GM12878 (cell line): ENCODE measurements at regions not wholly inside any gene's neighbourhood (a gene's known extent, or its start where the extent isn't known, plus 50 kb on each side); places are given as distances from the start of the nearest gene placed in this dataset.

Source experiments
- ATAC-seq: fragments of 200-7000 bp; cut with Tn5 transposase; 3 replicates; pipeline ENCODE4 v1.9.1; 2020; ENCODE audit warnings: mild to moderate bottlenecking, moderate library complexity
- BruUV-seq: library from RNA; stranded (reverse); fragments of 400-500 nt; replicated peaks from 2 replicates; lab custom pipeline; 2021; lab: Mats Ljungman, UMichigan
- CTCF ChIA-PET: fragments of 300-600 bp; sonication (Branson Sonifier 250); formaldehyde crosslinking; extraction: SDS; loops from one replicate; lab custom pipeline; 2021; ENCODE audit warnings: inconsistent platforms; lab: Yijun Ruan, JAX
- POLR2A ChIA-PET: fragments of 350-600 bp; formaldehyde crosslinking; extraction: SDS; loops from one replicate; lab custom pipeline; 2021; ENCODE audit warnings: inconsistent platforms; lab: Charles Lee
- RAD21 ChIA-PET: fragments of 300-600 bp; sonication (Branson Sonifier 250); formaldehyde crosslinking; loops from one replicate; lab custom pipeline; 2023; ENCODE audit warnings: antibody characterized with exemption; ENCODE audit not compliant: unreplicated experiment; lab: Charles Lee
- SMC1A ChIA-PET: fragments of 300-600 bp; sonication (Branson Sonifier 250); formaldehyde crosslinking; loops from one replicate; lab custom pipeline; 2023; ENCODE audit not compliant: unreplicated experiment, uncharacterized antibody; lab: Charles Lee
- DNase-seq: peaks from one replicate; pipeline ENCODE4 v3.0.0-alpha.2; 2011; ENCODE audit warnings: low read depth, low spot score
- FAIRE-seq: peaks from 3 replicates; lab custom pipeline; 2011; peaks lifted over from hg19 to GRCh38; lab: Jason Lieb, UNC
- H2AFZ ChIP-seq: 2 replicates; pipeline ENCODE4 v1.6.0; 2011; ENCODE audit warnings: low read depth, low read length, control low read depth; ENCODE audit not compliant: control insufficient read depth
- H3K27ac ChIP-seq: 2 replicates; pipeline ENCODE4 v1.5.1; 2011; ENCODE audit warnings: control low read depth; ENCODE audit not compliant: control insufficient read depth, insufficient read depth
- H3K27me3 ChIP-seq, 2 experiments: replicated peaks in 1 of 2; 2 replicates each; pipeline versions ENCODE4 v1.6.0 to v1.6.1; 2011; ENCODE audit warnings: low read length in 1 of 2; ENCODE audit not compliant: control insufficient read depth in 2 of 2, insufficient read depth in 2 of 2
- H3K36me3 ChIP-seq, 2 experiments: 2 replicates each; pipeline ENCODE4 v1.5.1; 2011; ENCODE audit warnings: low read length in 1 of 2; ENCODE audit not compliant: control insufficient read depth in 2 of 2, insufficient read depth in 2 of 2
- H3K4me1 ChIP-seq: 2 replicates; pipeline ENCODE4 v1.6.1; 2011; ENCODE audit warnings: mild to moderate bottlenecking, low read length, moderate library complexity, mixed read lengths; ENCODE audit not compliant: control insufficient read depth, insufficient read depth
- H3K4me2 ChIP-seq: 2 replicates; pipeline ENCODE4 v1.6.0; 2011; ENCODE audit warnings: control low read depth; ENCODE audit not compliant: control insufficient read depth, insufficient read depth
- H3K4me3 ChIP-seq: fragments of 200-600 bp; sonication (generic); 2 replicates; pipeline ENCODE4 v1.5.1; 2016
- H3K79me2 ChIP-seq: 2 replicates; pipeline ENCODE4 v1.6.0; 2011; ENCODE audit warnings: low read length; ENCODE audit not compliant: control insufficient read depth, insufficient read depth
- H3K9ac ChIP-seq: 2 replicates; pipeline ENCODE4 v1.8.0; 2011; ENCODE audit warnings: low read length, control low read depth, mixed read lengths; ENCODE audit not compliant: control insufficient read depth, insufficient read depth
- H3K9me3 ChIP-seq: replicated peaks from 3 replicates; pipeline ENCODE4 v1.5.1; 2011; ENCODE audit warnings: mild to moderate bottlenecking, low read length; ENCODE audit not compliant: control insufficient read depth, insufficient read depth
- H4K20me1 ChIP-seq: 2 replicates; pipeline ENCODE4 v1.6.0; 2011; ENCODE audit not compliant: control insufficient read depth, insufficient read depth
- CBX5 ChIP-seq: sonication (generic); IDR thresholded peaks from 2 replicates; pipeline ENCODE4 v1.6.1; 2016; ENCODE audit warnings: low read depth, moderate library complexity, mild to moderate bottlenecking, inconsistent platforms
- CHD4 ChIP-seq: fragments of 200-600 bp; sonication (generic); IDR thresholded peaks from 2 replicates; pipeline ENCODE4 v1.6.1; 2016; ENCODE audit warnings: mild to moderate bottlenecking
- E4F1 ChIP-seq: fragments of 450-650 bp; IDR thresholded peaks from 2 replicates; pipeline ENCODE4 v1.6.1; 2018; ENCODE audit warnings: borderline replicate concordance, mild to moderate bottlenecking; ENCODE audit not compliant: partially characterized antibody
- HDAC2 ChIP-seq: fragments of 200-600 bp; sonication (generic); IDR thresholded peaks from 2 replicates; pipeline ENCODE4 v1.6.1; 2017
- HDAC6 ChIP-seq: fragments of 200-600 bp; sonication (generic); IDR thresholded peaks from one replicate; pipeline ENCODE4 v1.8.0; 2017; ENCODE audit warnings: antibody characterized with exemption; ENCODE audit not compliant: unreplicated experiment
- KLF5 ChIP-seq: fragments of 450-650 bp; IDR thresholded peaks from 2 replicates; pipeline ENCODE4 v1.6.1; 2014; ENCODE audit warnings: mild to moderate bottlenecking; ENCODE audit not compliant: partially characterized antibody
- MEF2A ChIP-seq: IDR thresholded peaks from 2 replicates; pipeline ENCODE4 v1.6.1; 2011; ENCODE audit warnings: low read depth, mild to moderate bottlenecking, low read length, moderate library complexity; ENCODE audit not compliant: insufficient read depth
- MTA2 ChIP-seq: fragments of 450-650 bp; IDR thresholded peaks from 2 replicates; pipeline ENCODE4 v1.6.1; 2016; ENCODE audit warnings: low read depth, mild to moderate bottlenecking, moderate library complexity
- PBX3 ChIP-seq: IDR thresholded peaks from 2 replicates; pipeline ENCODE4 v1.6.1; 2011; ENCODE audit warnings: mild to moderate bottlenecking, low read depth, low read length, moderate library complexity; ENCODE audit not compliant: insufficient replicate concordance
- RBBP5 ChIP-seq: fragments of 200-600 bp; sonication (generic); conservative IDR thresholded peaks from 2 replicates; pipeline ENCODE4 v1.6.1; 2016
- RCOR1 ChIP-seq: conservative IDR thresholded peaks from 2 replicates; pipeline ENCODE4 v1.6.1; 2012; ENCODE audit warnings: low read depth, low read length, improper control_type of control experiment
- STAT1 ChIP-seq: fragments of 450-650 bp; conservative IDR thresholded peaks from 2 replicates; pipeline ENCODE4 v1.6.1; 2014; ENCODE audit warnings: antibody characterized with exemption, mild to moderate bottlenecking
- TCF12 ChIP-seq: IDR thresholded peaks from 2 replicates; pipeline ENCODE4 v1.6.1; 2011; ENCODE audit warnings: low read depth, mild to moderate bottlenecking, low read length
- ZNF24 ChIP-seq: fragments of 450-650 bp; IDR thresholded peaks from 2 replicates; pipeline ENCODE4 v1.6.1; 2017; ENCODE audit warnings: antibody characterized with exemption, mild to moderate bottlenecking
- ZZZ3 ChIP-seq: IDR thresholded peaks from 2 replicates; pipeline ENCODE4 v1.6.1; 2011; ENCODE audit warnings: low read depth; ENCODE audit not compliant: control insufficient read depth, insufficient read length
- in situ Hi-C: fragments of 300-500 bp; cut with MboI; formaldehyde crosslinking; loops from 9 replicates; pipeline ENCODE4 v1.14.3; 2018; ENCODE audit warnings: mixed read lengths
- intact Hi-C: fragments of 100-400 bp; cut with micrococcal nuclease; formaldehyde crosslinking; loops from one replicate; pipeline ENCODE4 v1.14.2; 2022; ENCODE audit not compliant: unreplicated experiment

- no peaks in the 10 kb centered on the region for H3K4me1 ChIP-seq
- no peaks in the 10 kb centered on the region; a peak in 2 of 4 replicates for H3K27me3 ChIP-seq
- no peak for TF ChIP-seq TCF12
- TF ChIP-seq CBX5 = no peak
- no peak for TF ChIP-seq ZZZ3
- TF ChIP-seq MTA2 = no peak
- TF ChIP-seq ZNF24 = no peak
- TF ChIP-seq E4F1 = no peak
- no peak for TF ChIP-seq RBBP5
- no peak for TF ChIP-seq KLF5
- no peak for TF ChIP-seq RCOR1
- TF ChIP-seq STAT1 = no peak
- TF ChIP-seq CHD4 = no peak
- TF ChIP-seq HDAC2 = no peak
- no peak for TF ChIP-seq PBX3
- no peak for TF ChIP-seq MEF2A
- no peak for TF ChIP-seq HDAC6
- TF ChIP-seq, all 136 proteins: peak for 0
- ChIA-PET RAD21 (no interaction called here), POLR2A (no interaction called here), SMC1A (no interaction called here), CTCF (no interaction called here)
- H3K4me3 ChIP-seq = no peak overlapping the region
- no peak overlapping the region for H3K27ac ChIP-seq
- no peaks in the 10 kb centered on the region for H3K79me2 ChIP-seq
- no peak overlapping the region for H3K9ac ChIP-seq
- no peaks in the 10 kb centered on the region for H3K36me3 ChIP-seq
- no peaks in the 10 kb centered on the region; the same call in 1 of the 2 replicates for H4K20me1 ChIP-seq
- ATAC-seq (no peak), FAIRE-seq (no peak), DNase-seq (no peak)
- intact Hi-C loops = no loop called here
- H3K9me3 ChIP-seq = no peaks in the 10 kb centered on the region
- H3K4me2 ChIP-seq = no peak overlapping the region
- in situ Hi-C loops = no loop called here
- no peak overlapping the region for H2AFZ ChIP-seq
- BruUV-seq = no TSS peak
Measured at GRCh38 chr20:40558212-40558611, 130.8 kb downstream of the MAFB start.
